ENCODE measurements at regions not wholly inside any gene's neighbourhood (a gene's known extent, or its start where the extent isn't known, plus 50 kb on each side); places are given as distances from the start of the nearest gene placed in this dataset.

DNA sequence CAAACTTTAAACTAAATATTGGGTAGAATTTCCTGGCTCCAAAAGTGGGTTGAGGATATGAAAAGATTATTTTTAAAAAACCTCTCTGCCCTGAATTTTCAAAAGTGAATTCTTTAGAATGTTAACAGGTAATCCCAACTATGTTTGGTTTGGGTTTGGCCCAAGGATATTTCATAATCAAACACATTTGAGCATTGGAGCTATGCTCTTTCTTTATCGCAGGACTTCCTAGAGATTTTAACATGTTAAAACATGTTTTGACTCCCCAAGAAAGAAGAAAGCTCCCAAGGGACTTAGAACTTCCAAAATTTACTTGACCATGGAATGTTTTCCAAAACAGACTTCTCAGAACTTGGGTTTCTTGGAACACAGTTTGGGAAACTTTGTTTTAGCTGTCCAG is 75.6 kb upstream of the SYNPR start:
- no peaks in the 10 kb centered on the region for H3K79me2 ChIP-seq (ENCODE audit: insufficient read depth, low read length)
- H3K4me1 ChIP-seq (ENCODE audit: insufficient read depth, low read length, severe bottlenecking): no peaks in the 10 kb centered on the region
- H3K27ac ChIP-seq (ENCODE audit: low read depth, low read length, poor library complexity, severe bottlenecking): no peak overlapping the region
- H3K36me3 ChIP-seq (ENCODE audit: insufficient read depth, low read length): no peaks in the 10 kb centered on the region
- no peak overlapping the region for H3K4me3 ChIP-seq (ENCODE audit: low read depth, low read length, poor library complexity, severe bottlenecking)
- H3K9me3 ChIP-seq (ENCODE audit: low read length): no peaks in the 10 kb centered on the region
- no peaks in the 10 kb centered on the region for H3K9me2 ChIP-seq (ENCODE audit: low read depth, low read length)
- no peak for TF ChIP-seq EZH2 (IDR thresholded peaks at IDR 0.05; ENCODE audit: borderline replicate concordance, low read length)
- TF ChIP-seq, protein P1, sequence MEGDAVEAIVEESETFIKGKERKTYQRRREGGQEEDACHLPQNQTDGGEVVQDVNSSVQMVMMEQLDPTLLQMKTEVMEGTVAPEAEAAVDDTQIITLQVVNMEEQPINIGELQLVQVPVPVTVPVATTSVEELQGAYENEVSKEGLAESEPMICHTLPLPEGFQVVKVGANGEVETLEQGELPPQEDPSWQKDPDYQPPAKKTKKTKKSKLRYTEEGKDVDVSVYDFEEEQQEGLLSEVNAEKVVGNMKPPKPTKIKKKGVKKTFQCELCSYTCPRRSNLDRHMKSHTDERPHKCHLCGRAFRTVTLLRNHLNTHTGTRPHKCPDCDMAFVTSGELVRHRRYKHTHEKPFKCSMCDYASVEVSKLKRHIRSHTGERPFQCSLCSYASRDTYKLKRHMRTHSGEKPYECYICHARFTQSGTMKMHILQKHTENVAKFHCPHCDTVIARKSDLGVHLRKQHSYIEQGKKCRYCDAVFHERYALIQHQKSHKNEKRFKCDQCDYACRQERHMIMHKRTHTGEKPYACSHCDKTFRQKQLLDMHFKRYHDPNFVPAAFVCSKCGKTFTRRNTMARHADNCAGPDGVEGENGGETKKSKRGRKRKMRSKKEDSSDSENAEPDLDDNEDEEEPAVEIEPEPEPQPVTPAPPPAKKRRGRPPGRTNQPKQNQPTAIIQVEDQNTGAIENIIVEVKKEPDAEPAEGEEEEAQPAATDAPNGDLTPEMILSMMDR (IDR thresholded peaks at IDR 0.05; ENCODE audit: low read length): no peak
- H3K4me2 ChIP-seq (ENCODE audit: low read length): no peak overlapping the region
- H4K20me1 ChIP-seq (ENCODE audit: insufficient read depth, low read length): no peaks in the 10 kb centered on the region
- no peak overlapping the region for H2AFZ ChIP-seq (ENCODE audit: low read length)
- no peaks in the 10 kb centered on the region for H3F3A ChIP-seq (ENCODE audit: insufficient read depth, low read length)
- H3K9ac ChIP-seq (ENCODE audit: low read length): no peak overlapping the region
- H3K27me3 ChIP-seq (ENCODE audit: insufficient read depth, low read length): no peaks in the 10 kb centered on the region

DNA sequence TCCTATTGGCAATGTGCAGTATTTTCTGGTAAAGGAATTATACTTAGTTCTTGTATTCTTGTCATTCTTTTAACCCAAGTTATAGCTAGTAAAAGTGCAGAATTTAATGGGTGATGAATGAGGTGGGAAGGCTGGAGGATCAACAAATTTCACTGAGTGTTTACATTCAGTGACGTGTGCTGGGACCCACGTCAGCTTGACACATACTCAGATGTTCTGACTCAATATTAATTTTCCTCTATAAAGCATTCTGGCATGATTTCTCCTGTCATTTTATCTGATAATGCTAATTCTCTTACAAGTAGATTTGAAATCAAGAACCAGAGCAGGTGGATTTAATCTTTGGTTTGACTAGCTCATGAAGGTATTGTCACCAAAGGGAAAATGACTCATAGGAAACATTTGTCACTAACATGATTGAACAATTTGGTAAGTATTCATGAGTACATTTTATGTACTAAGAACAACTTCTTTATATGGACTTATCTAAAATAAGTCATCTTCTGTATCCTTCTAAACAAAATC is 71.0 kb upstream of the SYNPR start:
- H3K9ac ChIP-seq (ENCODE audit: low read length): no peak overlapping the region
- no peaks in the 10 kb centered on the region for H3K9me3 ChIP-seq (ENCODE audit: low read length)
- no peak overlapping the region for H2AFZ ChIP-seq (ENCODE audit: low read length)
- no peak overlapping the region for H3K27ac ChIP-seq (ENCODE audit: low read depth, low read length, poor library complexity, severe bottlenecking)
- H3K4me2 ChIP-seq (ENCODE audit: low read length): no peak overlapping the region
- TF ChIP-seq, protein P1 (IDR thresholded peaks at IDR 0.05; ENCODE audit: low read length): no peak
- no peak for TF ChIP-seq EZH2 (IDR thresholded peaks at IDR 0.05; ENCODE audit: borderline replicate concordance, low read length)
- H3F3A ChIP-seq (ENCODE audit: insufficient read depth, low read length): no peaks in the 10 kb centered on the region
- no peak overlapping the region for H3K4me3 ChIP-seq (ENCODE audit: low read depth, low read length, poor library complexity, severe bottlenecking)
- no peaks in the 10 kb centered on the region for H3K9me2 ChIP-seq (ENCODE audit: low read depth, low read length)
- H3K79me2 ChIP-seq (ENCODE audit: insufficient read depth, low read length): no peaks in the 10 kb centered on the region
- H3K27me3 ChIP-seq (ENCODE audit: insufficient read depth, low read length): no peaks in the 10 kb centered on the region
- no peaks in the 10 kb centered on the region for H4K20me1 ChIP-seq (ENCODE audit: insufficient read depth, low read length)
- H3K4me1 ChIP-seq (ENCODE audit: insufficient read depth, low read length, severe bottlenecking): no peaks in the 10 kb centered on the region
- H3K36me3 ChIP-seq (ENCODE audit: insufficient read depth, low read length): no peaks in the 10 kb centered on the region

DNA sequence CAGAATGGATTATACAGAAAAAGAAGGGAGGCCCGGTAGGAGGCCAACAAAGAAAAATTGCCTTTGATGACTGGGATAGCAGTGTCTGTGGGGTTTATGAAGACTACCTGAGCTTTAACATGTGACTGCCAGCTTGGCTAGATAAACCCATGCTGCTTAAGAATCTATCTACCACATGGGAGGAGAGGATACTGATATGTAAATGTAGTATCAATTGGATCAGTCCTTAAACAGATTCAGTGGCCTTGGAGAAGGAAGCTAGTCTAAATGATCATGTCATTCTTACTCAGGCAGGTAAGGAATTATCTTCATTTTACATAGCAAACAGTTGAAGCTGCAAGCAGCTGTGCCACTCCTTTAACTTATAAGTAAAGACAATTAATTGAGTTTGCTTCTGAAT is 50.0 kb upstream of the SYNPR start:
- H3K36me3 ChIP-seq (ENCODE audit: insufficient read depth, low read length): no peaks in the 10 kb centered on the region
- no peak overlapping the region for H3K9ac ChIP-seq (ENCODE audit: low read length)
- no peaks in the 10 kb centered on the region for H3K4me1 ChIP-seq (ENCODE audit: insufficient read depth, low read length, severe bottlenecking)
- H2AFZ ChIP-seq (ENCODE audit: low read length): no peak overlapping the region
- no peak overlapping the region for H3K27ac ChIP-seq (ENCODE audit: low read depth, low read length, poor library complexity, severe bottlenecking)
- no peak overlapping the region for H3K4me3 ChIP-seq (ENCODE audit: low read depth, low read length, poor library complexity, severe bottlenecking)
- no peaks in the 10 kb centered on the region for H3K9me2 ChIP-seq (ENCODE audit: low read depth, low read length)
- H3K4me2 ChIP-seq (ENCODE audit: low read length): no peak overlapping the region
- H3K27me3 ChIP-seq (ENCODE audit: insufficient read depth, low read length): no peaks in the 10 kb centered on the region
- H3K9me3 ChIP-seq (ENCODE audit: low read length): no peaks in the 10 kb centered on the region
- no peaks in the 10 kb centered on the region for H3F3A ChIP-seq (ENCODE audit: insufficient read depth, low read length)
- H4K20me1 ChIP-seq (ENCODE audit: insufficient read depth, low read length): no peaks in the 10 kb centered on the region
- no peak for TF ChIP-seq EZH2 (IDR thresholded peaks at IDR 0.05; ENCODE audit: borderline replicate concordance, low read length)
- TF ChIP-seq, protein P1 (IDR thresholded peaks at IDR 0.05; ENCODE audit: low read length): no peak
- no peaks in the 10 kb centered on the region for H3K79me2 ChIP-seq (ENCODE audit: insufficient read depth, low read length)
